ENCODE measurements at regions not wholly inside any gene's neighbourhood (a gene's known extent, or its start where the extent isn't known, plus 50 kb on each side); places are given as distances from the start of the nearest gene placed in this dataset.

DNA sequence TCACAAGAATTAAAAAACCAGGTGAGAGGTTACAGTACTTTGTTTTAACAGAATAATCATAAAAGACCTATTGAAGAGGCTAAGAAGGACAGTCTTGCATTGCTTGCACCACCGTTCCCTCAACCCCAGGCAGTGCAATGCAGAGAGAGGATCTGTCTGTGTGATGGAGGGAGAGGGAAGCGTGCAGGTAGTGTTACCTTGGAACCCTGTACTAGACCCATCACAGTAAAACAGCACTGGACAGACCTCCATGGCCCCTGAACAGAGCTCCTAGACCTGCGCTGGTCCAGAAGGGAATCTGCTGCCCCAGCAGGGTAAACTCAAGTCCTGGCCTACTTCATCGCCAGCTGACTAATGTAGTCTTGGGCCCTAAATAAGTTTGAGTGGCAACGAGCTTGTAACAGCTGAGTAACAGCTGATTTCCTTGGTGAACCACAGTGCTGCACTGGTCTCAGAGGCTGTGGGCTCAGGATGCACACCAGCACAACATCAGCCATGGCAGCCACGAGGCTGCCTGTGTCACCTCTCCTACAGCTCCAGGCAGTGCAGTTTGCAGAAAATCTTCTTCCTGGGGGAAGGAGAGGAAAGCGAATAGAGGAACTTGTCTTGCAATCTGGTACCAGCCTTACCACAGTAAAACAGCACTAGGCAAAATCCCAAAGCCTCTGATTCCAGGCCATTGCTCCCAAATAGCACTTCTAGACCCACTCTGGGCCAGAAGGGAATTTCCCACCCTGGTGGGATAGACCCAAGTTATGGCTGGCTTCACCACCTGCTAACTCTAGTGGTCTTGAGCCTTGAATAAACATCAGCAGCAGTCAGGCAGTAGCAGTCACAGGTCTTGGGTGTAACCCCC lies 417.2 kb downstream of the CDH7 start:
- Histone ChIP-seq H3K9me3 (no peaks in the 10 kb centered on the region), H3K4me3 (no peak overlapping the region), H3K4me1 (ENCODE audit: low read depth) (no peaks in the 10 kb centered on the region), H3K36me3 (ENCODE audit: low read depth) (no peaks in the 10 kb centered on the region)
- TF ChIP-seq, protein P1, sequence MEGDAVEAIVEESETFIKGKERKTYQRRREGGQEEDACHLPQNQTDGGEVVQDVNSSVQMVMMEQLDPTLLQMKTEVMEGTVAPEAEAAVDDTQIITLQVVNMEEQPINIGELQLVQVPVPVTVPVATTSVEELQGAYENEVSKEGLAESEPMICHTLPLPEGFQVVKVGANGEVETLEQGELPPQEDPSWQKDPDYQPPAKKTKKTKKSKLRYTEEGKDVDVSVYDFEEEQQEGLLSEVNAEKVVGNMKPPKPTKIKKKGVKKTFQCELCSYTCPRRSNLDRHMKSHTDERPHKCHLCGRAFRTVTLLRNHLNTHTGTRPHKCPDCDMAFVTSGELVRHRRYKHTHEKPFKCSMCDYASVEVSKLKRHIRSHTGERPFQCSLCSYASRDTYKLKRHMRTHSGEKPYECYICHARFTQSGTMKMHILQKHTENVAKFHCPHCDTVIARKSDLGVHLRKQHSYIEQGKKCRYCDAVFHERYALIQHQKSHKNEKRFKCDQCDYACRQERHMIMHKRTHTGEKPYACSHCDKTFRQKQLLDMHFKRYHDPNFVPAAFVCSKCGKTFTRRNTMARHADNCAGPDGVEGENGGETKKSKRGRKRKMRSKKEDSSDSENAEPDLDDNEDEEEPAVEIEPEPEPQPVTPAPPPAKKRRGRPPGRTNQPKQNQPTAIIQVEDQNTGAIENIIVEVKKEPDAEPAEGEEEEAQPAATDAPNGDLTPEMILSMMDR (IDR thresholded peaks at IDR 0.05): no peak
- DNase-seq (no peak), ATAC-seq (no peak)
- intact Hi-C loops (cut with DNase I, micrococcal nuclease): no loop called here

DNA sequence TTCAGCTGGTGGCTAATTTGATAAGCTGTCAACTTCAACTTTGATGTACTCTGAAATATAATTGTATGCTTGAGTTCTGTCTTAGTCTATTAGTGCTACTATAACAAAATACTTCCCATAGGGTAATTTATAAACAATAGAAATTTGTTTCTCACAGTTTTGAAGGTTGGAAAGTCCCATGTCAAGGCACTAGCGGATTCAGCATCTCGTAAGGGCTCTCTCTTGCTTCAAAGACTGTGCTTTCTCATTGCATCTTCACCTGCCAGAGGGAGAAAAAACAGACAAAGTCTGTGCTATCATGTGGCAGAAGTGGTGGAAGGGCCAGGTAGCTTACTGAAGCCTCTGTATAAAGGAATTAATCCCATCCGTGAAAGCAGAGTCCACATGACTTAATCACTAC lies 409.2 kb downstream of the CDH7 start:
- TF ChIP-seq, protein P1 (IDR thresholded peaks at IDR 0.05): no peak
- Histone ChIP-seq H3K4me1 (ENCODE audit: low read depth) (no peaks in the 10 kb centered on the region), H3K9me3 (no peaks in the 10 kb centered on the region), H3K4me3 (no peak overlapping the region), H3K36me3 (ENCODE audit: low read depth) (no peaks in the 10 kb centered on the region)
- intact Hi-C loops (cut with DNase I, micrococcal nuclease): no loop called here
- DNase-seq: no peak
- no peak for ATAC-seq

DNA sequence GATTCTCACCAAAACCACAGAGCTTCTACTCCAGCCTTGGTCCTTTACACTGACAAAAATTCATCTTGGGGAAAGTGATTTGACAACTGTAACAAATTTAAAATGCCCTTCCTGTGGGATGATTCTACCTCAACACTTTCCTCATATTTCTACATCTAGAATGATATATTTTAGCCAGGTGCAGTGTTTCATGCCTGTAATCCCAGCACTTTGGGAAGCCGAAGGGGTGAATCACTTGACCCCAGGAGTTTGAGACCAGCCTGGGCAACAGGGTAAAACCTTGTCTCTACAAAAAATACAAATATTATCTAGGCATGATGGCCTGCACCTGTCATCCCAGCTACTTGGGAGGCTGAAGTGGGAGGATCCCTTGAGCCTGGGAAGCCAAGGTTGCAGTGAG lies 408.6 kb downstream of the CDH7 start:
- DNase-seq: no peak
- TF ChIP-seq, protein P1 (IDR thresholded peaks at IDR 0.05): no peak
- no peaks in the 10 kb centered on the region for H3K36me3 ChIP-seq (ENCODE audit: low read depth)
- ATAC-seq: no peak
- H3K4me1 ChIP-seq (ENCODE audit: low read depth): no peaks in the 10 kb centered on the region
- H3K4me3 ChIP-seq: no peak overlapping the region
- intact Hi-C loops (cut with DNase I, micrococcal nuclease): no loop called here
- H3K9me3 ChIP-seq: no peaks in the 10 kb centered on the region

DNA sequence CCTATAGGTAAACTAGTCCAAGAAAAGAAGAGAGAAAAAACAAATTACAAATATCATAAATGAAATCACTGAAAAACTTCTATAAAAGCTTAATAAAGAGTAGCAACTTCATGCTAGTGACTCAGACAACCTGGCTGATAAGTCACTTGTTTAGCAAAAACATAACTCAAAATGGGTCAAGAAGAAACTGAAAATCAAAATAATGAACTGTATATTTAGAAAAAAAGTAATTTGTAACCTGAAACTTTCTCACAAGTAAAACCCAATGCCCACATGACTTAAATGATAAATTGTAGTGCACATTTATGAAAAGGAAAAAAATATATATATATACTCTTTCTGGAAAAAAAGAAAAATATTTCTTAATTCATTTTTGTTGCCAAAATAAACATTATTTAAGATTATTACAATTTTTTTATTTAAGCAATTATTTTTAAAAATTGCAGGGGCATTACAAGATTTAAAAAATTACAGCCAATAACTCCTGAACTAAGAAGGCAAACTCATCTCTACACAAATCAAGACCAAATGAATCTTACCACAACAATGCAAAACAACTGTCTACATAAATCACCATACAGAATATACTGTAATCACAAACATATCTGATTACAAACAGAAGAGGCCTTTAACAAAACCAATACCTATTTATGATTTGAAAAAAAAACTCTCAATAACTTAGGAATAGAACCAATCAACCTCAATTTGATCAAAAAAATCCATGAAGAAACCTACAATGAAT lies 406.3 kb downstream of the CDH7 start:
- DNase-seq (no peak), ATAC-seq (no peak)
- Histone ChIP-seq H3K4me3 (no peak overlapping the region), H3K36me3 (ENCODE audit: low read depth) (no peaks in the 10 kb centered on the region), H3K4me1 (ENCODE audit: low read depth) (no peaks in the 10 kb centered on the region), H3K9me3 (no peaks in the 10 kb centered on the region)
- TF ChIP-seq, protein P1 (IDR thresholded peaks at IDR 0.05): no peak
- intact Hi-C loops (cut with DNase I, micrococcal nuclease): no loop called here

DNA sequence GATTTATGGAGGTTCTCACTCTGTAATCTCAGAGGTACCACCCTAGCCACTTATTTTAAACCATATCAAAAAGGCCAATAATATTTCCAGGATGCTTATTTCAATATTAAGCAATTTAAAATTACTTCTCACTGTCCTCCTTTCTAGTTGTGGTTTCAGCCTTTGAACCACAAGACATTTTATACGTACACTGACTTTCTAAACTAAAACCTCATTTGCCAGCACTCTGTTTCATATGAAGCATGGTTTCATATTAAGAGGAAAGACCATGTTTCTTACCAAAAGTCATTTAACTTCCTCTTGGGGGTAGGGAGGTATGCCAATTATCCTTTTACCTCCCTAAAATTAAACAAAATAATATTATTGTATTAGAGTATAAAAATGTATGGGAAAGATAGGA lies 399.8 kb downstream of the CDH7 start:
- DNase-seq (no peak), ATAC-seq (no peak)
- no peaks in the 10 kb centered on the region for H3K36me3 ChIP-seq (ENCODE audit: low read depth)
- intact Hi-C loops (cut with DNase I, micrococcal nuclease): no loop called here
- TF ChIP-seq, protein P1 (IDR thresholded peaks at IDR 0.05): no peak
- H3K4me1 ChIP-seq (ENCODE audit: low read depth): no peaks in the 10 kb centered on the region
- H3K9me3 ChIP-seq: no peaks in the 10 kb centered on the region
- H3K4me3 ChIP-seq: no peak overlapping the region

Measured in mucosa of descending colon (tissue), 3 donors.